ENCODE measurements at regions not wholly inside any gene's neighbourhood (a gene's known extent, or its start where the extent isn't known, plus 50 kb on each side); places are given as distances from the start of the nearest gene placed in this dataset.

GRCh38 chr16:66147291-66147690 lies 219.2 kb upstream of the CDH5 start:
- TF ChIP-seq POLR2AphosphoS5 (IDR thresholded peaks at IDR 0.05) = no peak
- no peak for TF ChIP-seq CTCF (IDR thresholded peaks at IDR 0.05)
- no peak for TF ChIP-seq POLR2A (IDR thresholded peaks at IDR 0.05; ENCODE audit: low read depth)
- TF ChIP-seq EP300 (IDR thresholded peaks at IDR 0.05) = no peak
- Histone ChIP-seq H3K4me1 (peaks cover 7 to 15% (median 9%) of the 10 kb centered on the region in 4 donors), H3K4me3 (no peak overlapping the region), H3K36me3 (no peaks in the 10 kb centered on the region), H3K9me3 (no peaks in the 10 kb centered on the region), H3K27ac (replicated peaks in 1 of 4) (no peak overlapping the region), H3K27me3 (no peaks in the 10 kb centered on the region)
- intact Hi-C loops (cut with DNase I) = no loop called here
- DNase-seq (ENCODE audit: extremely low spot score) = no peak
- WGBS = 89% methylated on average over 5 of the region's 6 CpGs

GRCh38 chr16:66146798-66147197 lies 219.7 kb upstream of the CDH5 start:
- Histone ChIP-seq H3K9me3 (no peaks in the 10 kb centered on the region), H3K27me3 (no peaks in the 10 kb centered on the region), H3K36me3 (no peaks in the 10 kb centered on the region), H3K4me3 (no peak overlapping the region), H3K4me1 (peaks cover 6 to 12% (median 9%) of the 10 kb centered on the region in 4 donors), H3K27ac (replicated peaks in 1 of 4) (no peak overlapping the region)
- WGBS = 76% methylated on average over 9 of the region's 9 CpGs
- TF ChIP-seq EP300 (IDR thresholded peaks at IDR 0.05) = no peak
- no peak for TF ChIP-seq POLR2AphosphoS5 (IDR thresholded peaks at IDR 0.05)
- no peak for TF ChIP-seq CTCF (IDR thresholded peaks at IDR 0.05)
- TF ChIP-seq POLR2A (IDR thresholded peaks at IDR 0.05; ENCODE audit: low read depth) = no peak
- intact Hi-C loops (cut with DNase I) = no loop called here
- no peak for DNase-seq (ENCODE audit: extremely low spot score)

DNA sequence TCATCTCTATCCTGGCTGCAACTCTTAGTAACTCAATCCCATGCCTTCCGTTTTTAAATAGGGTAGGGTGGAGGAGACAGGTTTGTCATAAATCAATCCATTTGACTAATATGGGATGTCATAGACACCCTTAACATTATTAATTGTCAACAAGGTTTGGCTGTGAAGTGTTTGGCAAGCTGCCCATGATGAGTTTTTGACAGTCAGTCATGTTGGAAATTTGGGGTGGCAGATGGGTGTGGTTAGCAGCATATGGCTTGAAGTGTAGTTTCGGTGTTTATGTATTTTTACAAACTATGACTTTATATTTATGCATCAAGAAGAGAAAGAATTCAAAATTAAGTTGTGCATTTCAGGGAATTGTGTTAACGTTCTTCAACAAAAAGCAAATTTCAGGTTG lies 221.8 kb upstream of the CDH5 start:
- H3K4me1 ChIP-seq = no peaks in the 10 kb centered on the region
- 91% methylated on average over 3 of the region's 3 CpGs for WGBS
- TF ChIP-seq CTCF (IDR thresholded peaks at IDR 0.05) = no peak
- TF ChIP-seq POLR2A (IDR thresholded peaks at IDR 0.05; ENCODE audit: low read depth) = no peak
- TF ChIP-seq POLR2AphosphoS5 (IDR thresholded peaks at IDR 0.05) = no peak
- TF ChIP-seq EP300 (IDR thresholded peaks at IDR 0.05) = no peak
- DNase-seq (ENCODE audit: extremely low spot score) = no peak
- no peak overlapping the region for H3K4me3 ChIP-seq
- intact Hi-C loops (cut with DNase I) = no loop called here
- H3K36me3 ChIP-seq = no peaks in the 10 kb centered on the region
- H3K9me3 ChIP-seq = no peaks in the 10 kb centered on the region
- no peaks in the 10 kb centered on the region for H3K27me3 ChIP-seq
- no peak overlapping the region for H3K27ac ChIP-seq (replicated peaks in 1 of 4)

GRCh38 chr16:66143415-66143814 lies 223.1 kb upstream of the CDH5 start:
- intact Hi-C loops (cut with DNase I) = no loop called here
- no peak for DNase-seq (ENCODE audit: extremely low spot score)
- Histone ChIP-seq H3K36me3 (no peaks in the 10 kb centered on the region), H3K4me1 (no peaks in the 10 kb centered on the region), H3K27me3 (no peaks in the 10 kb centered on the region), H3K9me3 (no peaks in the 10 kb centered on the region), H3K27ac (replicated peaks in 1 of 4) (no peak overlapping the region), H3K4me3 (no peak overlapping the region)
- WGBS = 100% methylated on average over 1 of the region's 1 CpG
- TF ChIP-seq EP300 (IDR thresholded peaks at IDR 0.05) (no peak), POLR2AphosphoS5 (IDR thresholded peaks at IDR 0.05) (no peak), POLR2A (IDR thresholded peaks at IDR 0.05; ENCODE audit: low read depth) (no peak), CTCF (IDR thresholded peaks at IDR 0.05) (no peak)

GRCh38 chr16:66141885-66142284 lies 224.6 kb upstream of the CDH5 start:
- intact Hi-C loops (cut with DNase I) = no loop called here
- DNase-seq (ENCODE audit: extremely low spot score) = no peak
- Histone ChIP-seq H3K36me3 (no peaks in the 10 kb centered on the region), H3K4me1 (no peaks in the 10 kb centered on the region), H3K27ac (replicated peaks in 1 of 4) (no peak overlapping the region), H3K4me3 (no peak overlapping the region), H3K27me3 (no peaks in the 10 kb centered on the region), H3K9me3 (no peaks in the 10 kb centered on the region)
- WGBS = 95% methylated on average over 5 of the region's 5 CpGs
- TF ChIP-seq EP300 (IDR thresholded peaks at IDR 0.05) (no peak), CTCF (IDR thresholded peaks at IDR 0.05) (no peak), POLR2A (IDR thresholded peaks at IDR 0.05; ENCODE audit: low read depth) (no peak), POLR2AphosphoS5 (IDR thresholded peaks at IDR 0.05) (no peak)
